HCT116 (cell line): ENCODE measurements at regions not wholly inside any gene's neighbourhood (a gene's known extent, or its start where the extent isn't known, plus 50 kb on each side); places are given as distances from the start of the nearest gene placed in this dataset.

Source experiments
- ATAC-seq: fragments of 200-7000 bp; cut with Tn5 transposase; 2 replicates; pipeline ENCODE4 v1.9.1; 2020; ENCODE audit warnings: mild to moderate bottlenecking, moderate library complexity
- BruUV-seq: library from RNA; stranded (reverse); fragments of 400-500 nt; replicated peaks from 2 replicates; lab custom pipeline; 2021; lab: Mats Ljungman, UMichigan
- CTCF ChIA-PET: fragments of 300-600 bp; sonication (Branson Sonifier 250); formaldehyde crosslinking; loops from one replicate; lab custom pipeline; 2021; ENCODE audit warnings: antibody characterized with exemption; lab: Charles Lee
- POLR2A ChIA-PET: fragments of 300-600, 350-600 bp; sonication (Branson Sonifier 250); formaldehyde crosslinking; loops from one replicate; lab custom pipeline; 2021; ENCODE audit warnings: antibody characterized with exemption; lab: Charles Lee
- RAD21 ChIA-PET, 2 experiments: fragments of 300-600 bp; sonication (Branson Sonifier 250); formaldehyde crosslinking; loops; one replicate each; lab custom pipeline; 2023; ENCODE audit warnings: low total read pairs in 2 of 2; ENCODE audit not compliant: uncharacterized antibody in 2 of 2, unreplicated experiment in 2 of 2, low non-redundant PET in 1 of 2; lab: Charles Lee
- DNase-seq: peaks from one replicate; pipeline ENCODE4 v3.0.0-alpha.2; 2010; ENCODE audit warnings: low read depth, low spot score
- H2AFZ ChIP-seq: fragments of 200-600 bp; shearing (Covaris generic), sonication (generic); 2 replicates; pipeline ENCODE4 v1.6.1; 2017; ENCODE audit warnings: low read depth, mixed run types, mixed read lengths, antibody characterized with exemption, low read length; ENCODE audit not compliant: poor library complexity, severe bottlenecking
- H3K27ac ChIP-seq: 2 replicates; pipeline ENCODE4 v1.5.1; 2012; ENCODE audit warnings: low read depth, low read length
- H3K27me3 ChIP-seq: fragments of 200-600 bp; sonication (generic); 2 replicates; pipeline ENCODE4 v1.6.1; 2016; ENCODE audit warnings: mixed run types, low read length, mixed read lengths; ENCODE audit not compliant: insufficient read depth
- H3K36me3 ChIP-seq, 2 experiments: fragments of 200-500 bp in 1 of 2; fragments of 200-600 bp in 1 of 2; sonication (Bioruptor generic) in 1 of 2; sonication (generic) in 1 of 2; 2 replicates each; pipeline versions ENCODE4 v1.5.1 to v1.6.1; 2014 to 2016; ENCODE audit warnings: low read length in 2 of 2, inconsistent platforms in 1 of 2, mixed read lengths in 1 of 2, mixed run types in 1 of 2; ENCODE audit not compliant: insufficient read depth in 2 of 2, control insufficient read depth in 1 of 2
- H3K4me1 ChIP-seq, 2 experiments: fragments of 200-600 bp in 1 of 2; sonication (generic) in 1 of 2; 2 replicates each; pipeline versions ENCODE4 v1.5.1 to v1.6.1; 2012 to 2017; ENCODE audit warnings: low read length in 2 of 2, inconsistent platforms in 1 of 2, mild to moderate bottlenecking in 1 of 2, mixed read lengths in 1 of 2, mixed run types in 1 of 2, moderate library complexity in 1 of 2; ENCODE audit not compliant: insufficient read depth in 2 of 2, control insufficient read depth in 1 of 2
- H3K4me2 ChIP-seq: fragments of 200-600 bp; sonication (generic); 2 replicates; pipeline ENCODE4 v1.6.1; 2017; ENCODE audit warnings: mixed run types, low read length, mixed read lengths
- H3K4me3 ChIP-seq, 2 experiments: fragments of 200-600 bp in 1 of 2; sonication (generic) in 1 of 2; replicated peaks in 1 of 2; 2 replicates each; pipeline ENCODE4 v1.5.1; 2011 to 2016; ENCODE audit warnings: low read length in 2 of 2, control low read depth in 1 of 2, low read depth in 1 of 2, mild to moderate bottlenecking in 1 of 2, mixed read lengths in 1 of 2, mixed run types in 1 of 2
- H3K79me2 ChIP-seq: fragments of 200-600 bp; sonication (generic); 2 replicates; pipeline ENCODE4 v1.6.1; 2017; ENCODE audit warnings: mild to moderate bottlenecking, mixed run types, low read length, moderate library complexity, mixed read lengths; ENCODE audit not compliant: insufficient read depth
- H3K9ac ChIP-seq: fragments of 200-600 bp; sonication (generic); 2 replicates; pipeline ENCODE4 v1.6.1; 2016; ENCODE audit warnings: low read length, mixed read lengths
- H3K9me2 ChIP-seq: fragments of 200-600 bp; sonication (generic), shearing (Covaris generic); 2 replicates; pipeline ENCODE4 v1.6.1; 2017; ENCODE audit warnings: mixed run types, mild to moderate bottlenecking, moderate library complexity; ENCODE audit not compliant: insufficient read depth
- H3K9me3 ChIP-seq, 2 experiments: fragments of 200-500 bp in 1 of 2; fragments of 200-600 bp in 1 of 2; sonication (Bioruptor generic) in 1 of 2; sonication (generic) in 1 of 2; 2 replicates each; pipeline ENCODE4 v1.6.1; 2014 to 2017; ENCODE audit warnings: low read length in 2 of 2, mixed read lengths in 2 of 2, inconsistent platforms in 1 of 2, low read depth in 1 of 2, mild to moderate bottlenecking in 1 of 2, mixed run types in 1 of 2, moderate library complexity in 1 of 2; ENCODE audit not compliant: control insufficient read depth in 1 of 2, insufficient read depth in 1 of 2
- H4K20me1 ChIP-seq: fragments of 200-600 bp; sonication (generic), shearing (Covaris generic); 2 replicates; pipeline ENCODE4 v1.6.1; 2017; ENCODE audit warnings: mixed run types, mild to moderate bottlenecking, moderate library complexity; ENCODE audit not compliant: insufficient read depth
- ATF3 ChIP-seq: IDR thresholded peaks from 2 replicates; pipeline ENCODE4 v1.6.1; 2012
- CBX3 ChIP-seq: IDR thresholded peaks from 2 replicates; pipeline ENCODE4 v1.6.1; 2012; ENCODE audit warnings: low read depth
- CEBPB ChIP-seq: IDR thresholded peaks from 2 replicates; pipeline ENCODE4 v1.6.1; 2012; ENCODE audit warnings: low read depth
- EGR1 ChIP-seq: IDR thresholded peaks from 2 replicates; pipeline ENCODE4 v1.6.1; 2012; ENCODE audit warnings: low read depth
- ELF1 ChIP-seq: IDR thresholded peaks from 2 replicates; pipeline ENCODE4 v1.6.1; 2012; ENCODE audit warnings: low read depth, borderline replicate concordance
- EZH2 ChIP-seq: fragments of 200-600 bp; sonication (generic); IDR thresholded peaks from 2 replicates; pipeline ENCODE4 v1.6.1; 2017; ENCODE audit warnings: antibody characterized with exemption, mixed run types
- JUND ChIP-seq: IDR thresholded peaks from 2 replicates; pipeline ENCODE4 v1.6.1; 2012
- MAX ChIP-seq: IDR thresholded peaks from 2 replicates; pipeline ENCODE4 v1.6.1; 2012
- POLR2A ChIP-seq: IDR thresholded peaks from 2 replicates; pipeline ENCODE4 v1.7.0; 2011; ENCODE audit warnings: borderline replicate concordance; ENCODE audit not compliant: insufficient read depth, insufficient read length; ENCODE audit errors: extremely low read depth
- SRF ChIP-seq: IDR thresholded peaks from 2 replicates; pipeline ENCODE4 v1.6.1; 2012; ENCODE audit warnings: low read depth
- TCF7L2 ChIP-seq: IDR thresholded peaks from 2 replicates; pipeline ENCODE4 v1.7.0; 2011; ENCODE audit warnings: borderline replicate concordance, inconsistent platforms; ENCODE audit not compliant: insufficient read depth, insufficient read length; ENCODE audit errors: extremely low read depth
- YY1 ChIP-seq: IDR thresholded peaks from 2 replicates; pipeline ENCODE4 v1.6.1; 2011; ENCODE audit warnings: low read length, low read depth, moderate library complexity, mild to moderate bottlenecking; ENCODE audit not compliant: insufficient replicate concordance; ENCODE audit errors: extremely low read depth
- ZBTB33 ChIP-seq: IDR thresholded peaks from 2 replicates; pipeline ENCODE4 v1.6.1; 2011; ENCODE audit warnings: mild to moderate bottlenecking, low read length, moderate library complexity; ENCODE audit not compliant: insufficient replicate concordance; ENCODE audit errors: extremely low read depth
- ZFX ChIP-seq: fragments of 450-650 bp; IDR thresholded peaks from 2 replicates; pipeline ENCODE4 v1.6.1; 2017
- ZNF274 ChIP-seq: fragments of 200-500 bp; sonication (Bioruptor generic); IDR thresholded peaks from 2 replicates; pipeline ENCODE4 v1.6.1; 2014; ENCODE audit warnings: mild to moderate bottlenecking, low read depth, low read length, inconsistent platforms
- intact Hi-C: fragments of 100-400 bp; cut with micrococcal nuclease; formaldehyde crosslinking; loops from 2 replicates; pipeline ENCODE4 v1.10.0; 2022

GRCh38 chr5:23742701-23743100 is 235.3 kb downstream of the PRDM9 start:
- BruUV-seq: no TSS peak
- no peaks in the 10 kb centered on the region for H3K27me3 ChIP-seq
- no peaks in the 10 kb centered on the region for H3K36me3 ChIP-seq
- no peak overlapping the region for H3K4me2 ChIP-seq
- RAD21 ChIA-PET: no interaction called here
- H2AFZ ChIP-seq: no peak overlapping the region
- no peaks in the 10 kb centered on the region for H4K20me1 ChIP-seq
- H3K9me2 ChIP-seq: no peaks in the 10 kb centered on the region
- H3K79me2 ChIP-seq: no peaks in the 10 kb centered on the region
- no peak for DNase-seq
- TF ChIP-seq POLR2A (no peak), JUND (no peak), ZBTB33 (no peak), TCF7L2 (no peak), ZNF274 (no peak), ATF3 (no peak), EZH2 (no peak), CBX3 (no peak), YY1 (no peak), EGR1 (no peak), CEBPB (no peak), ELF1 (no peak), MAX (no peak), ZFX (no peak), SRF (no peak)
- H3K9ac ChIP-seq: no peak overlapping the region
- H3K4me1 ChIP-seq: no peaks in the 10 kb centered on the region
- POLR2A ChIA-PET: no interaction called here
- intact Hi-C loops: no loop called here
- peaks cover 0 to 10% of the 10 kb centered on the region in 2 experiments; a peak in 3 of 4 replicates for H3K9me3 ChIP-seq
- no peak overlapping the region for H3K4me3 ChIP-seq
- CTCF ChIA-PET: no interaction called here
- H3K27ac ChIP-seq: no peak overlapping the region
- no peak for ATAC-seq
